Activated CD4-positive, alpha-beta T cell treated with anti-CD3 and anti-CD28 coated beads, Interleukin-2, amount 10 ng/mL, durations not matched to agents 24 days and 14 days (primary cell): ENCODE measurements at regions not wholly inside any gene's neighbourhood (a gene's known extent, or its start where the extent isn't known, plus 50 kb on each side); places are given as distances from the start of the nearest gene placed in this dataset.

ENCODE experiments used
- DNase-seq: peaks from one replicate; pipeline ENCODE4 v3.0.0; 2022
- H3K27ac Mint-ChIP-seq: one replicate; pipeline ENCODE4 v1.8.0; 2022; ENCODE audit warnings: mild to moderate bottlenecking, mixed read lengths
- H3K27me3 Mint-ChIP-seq: one replicate; pipeline ENCODE4 v1.8.0; 2022; ENCODE audit warnings: mixed read lengths
- H3K36me3 Mint-ChIP-seq: one replicate; pipeline ENCODE4 v1.8.0; 2022; ENCODE audit warnings: low read depth, mild to moderate bottlenecking, mixed read lengths
- H3K4me1 Mint-ChIP-seq: one replicate; pipeline ENCODE4 v1.8.0; 2021; ENCODE audit warnings: mixed read lengths
- H3K4me3 Mint-ChIP-seq: one replicate; pipeline ENCODE4 v1.8.0; 2022; ENCODE audit warnings: mild to moderate bottlenecking, moderate library complexity, mixed read lengths
- H3K9me3 Mint-ChIP-seq: one replicate; pipeline ENCODE4 v1.8.0; 2021; ENCODE audit warnings: mixed read lengths
- intact Hi-C: fragments of 100-400 bp; cut with micrococcal nuclease; formaldehyde crosslinking; loops from one replicate; pipeline ENCODE4 v1.15.1; 2023

- intact Hi-C loops: no loop called here
- Mint-ChIP-seq H3K27me3 (peaks cover 15% of the 10 kb centered on the region), H3K36me3 (no peaks in the 10 kb centered on the region), H3K4me1 (no peaks in the 10 kb centered on the region), H3K27ac (no peak overlapping the region), H3K9me3 (no peaks in the 10 kb centered on the region), H3K4me3 (no peak overlapping the region)
- DNase-seq: no peak
These were observed 50.6 kb upstream of the SLC45A1 start for GRCh38 chr1:8267307-8267706.

DNA sequence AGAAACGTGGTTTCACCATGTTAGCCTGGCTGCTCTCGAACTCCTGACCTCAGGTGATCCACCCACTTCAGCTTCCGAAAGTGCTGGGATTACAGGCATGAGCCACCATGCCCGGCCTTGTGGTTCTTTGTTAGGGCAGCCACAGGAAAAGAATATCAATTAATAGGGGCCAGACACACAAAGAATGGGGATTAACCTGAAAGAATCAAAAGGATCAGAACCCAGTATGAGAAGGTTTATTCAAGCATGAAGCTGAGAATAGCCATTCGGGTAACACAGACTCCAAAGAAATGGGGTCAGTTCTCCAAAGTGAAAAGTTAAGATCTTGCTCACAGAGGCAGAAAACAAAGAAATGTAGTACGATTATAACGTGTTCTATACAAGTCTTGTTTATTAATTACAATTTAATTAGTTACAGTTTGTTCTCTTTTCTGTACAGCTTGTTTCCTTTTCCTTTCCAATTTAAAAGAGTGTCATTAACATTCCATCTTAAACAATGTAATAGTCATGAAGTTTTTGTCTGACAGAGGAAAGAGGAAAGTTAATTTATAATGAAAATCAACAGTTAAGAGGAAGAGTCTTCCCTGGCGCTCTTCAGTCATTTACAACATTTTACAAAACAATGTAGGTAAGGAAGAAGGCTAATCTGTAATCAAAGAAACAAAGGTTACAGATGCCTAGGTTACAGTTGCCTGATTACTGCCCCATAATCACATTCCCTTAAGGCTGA lies 51.3 kb upstream of the SLC45A1 start:
- H3K4me3 Mint-ChIP-seq: no peak overlapping the region
- H3K36me3 Mint-ChIP-seq: no peaks in the 10 kb centered on the region
- no peaks in the 10 kb centered on the region for H3K4me1 Mint-ChIP-seq
- no peak for DNase-seq
- H3K27me3 Mint-ChIP-seq: peaks cover 15% of the 10 kb centered on the region
- no peak overlapping the region for H3K27ac Mint-ChIP-seq
- H3K9me3 Mint-ChIP-seq: no peaks in the 10 kb centered on the region
- intact Hi-C loops: no loop called here

- no peak overlapping the region for H3K27ac Mint-ChIP-seq
- no peaks in the 10 kb centered on the region for H3K36me3 Mint-ChIP-seq
- H3K4me1 Mint-ChIP-seq: no peaks in the 10 kb centered on the region
- no peak for DNase-seq
- intact Hi-C loops: no loop called here
- H3K4me3 Mint-ChIP-seq: no peak overlapping the region
- no peaks in the 10 kb centered on the region for H3K9me3 Mint-ChIP-seq
- H3K27me3 Mint-ChIP-seq: peaks cover 14% of the 10 kb centered on the region
These were observed 54.1 kb upstream of the SLC45A1 start for GRCh38 chr1:8263791-8264190.

DNA sequence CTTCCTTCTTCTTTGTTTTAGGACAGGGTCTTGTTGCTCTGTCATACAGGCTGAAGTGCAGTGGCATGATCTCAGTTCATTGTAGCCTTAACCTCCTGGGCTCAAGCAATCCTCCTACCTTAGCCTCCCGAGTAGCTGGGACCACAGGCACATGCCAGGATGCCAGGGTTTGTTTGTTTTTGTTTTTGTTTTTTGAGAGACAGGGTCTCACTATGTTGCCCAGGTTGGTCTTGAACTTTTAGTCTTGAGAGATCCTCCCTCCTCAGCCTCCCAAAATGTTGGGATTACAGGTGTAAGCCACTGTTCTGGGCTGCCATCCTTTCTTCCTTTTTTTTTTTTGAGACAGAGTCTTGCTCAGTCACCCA lies 56.5 kb upstream of the SLC45A1 start:
- no peaks in the 10 kb centered on the region for H3K36me3 Mint-ChIP-seq
- no peak overlapping the region for H3K4me3 Mint-ChIP-seq
- H3K9me3 Mint-ChIP-seq: no peaks in the 10 kb centered on the region
- no peak for DNase-seq
- H3K27ac Mint-ChIP-seq: no peak overlapping the region
- no peaks in the 10 kb centered on the region for H3K4me1 Mint-ChIP-seq
- H3K27me3 Mint-ChIP-seq: peaks cover 10% of the 10 kb centered on the region
- intact Hi-C loops: no loop called here

GRCh38 chr1:8259498-8260290 lies 58.2 kb upstream of the SLC45A1 start:
- no peak overlapping the region for H3K4me3 Mint-ChIP-seq
- intact Hi-C loops: no loop called here
- no peaks in the 10 kb centered on the region for H3K4me1 Mint-ChIP-seq
- H3K36me3 Mint-ChIP-seq: no peaks in the 10 kb centered on the region
- DNase-seq: no peak
- no peaks in the 10 kb centered on the region for H3K9me3 Mint-ChIP-seq
- peaks cover 10% of the 10 kb centered on the region for H3K27me3 Mint-ChIP-seq
- no peak overlapping the region for H3K27ac Mint-ChIP-seq

- H3K9me3 Mint-ChIP-seq: no peaks in the 10 kb centered on the region
- no peaks in the 10 kb centered on the region for H3K36me3 Mint-ChIP-seq
- DNase-seq: no peak
- H3K4me1 Mint-ChIP-seq: peaks cover 2% of the 10 kb centered on the region
- intact Hi-C loops: no loop called here
- no peak overlapping the region for H3K4me3 Mint-ChIP-seq
- H3K27me3 Mint-ChIP-seq: peaks cover 12% of the 10 kb centered on the region
- H3K27ac Mint-ChIP-seq: no peak overlapping the region
These were observed 60.3 kb upstream of the SLC45A1 start for GRCh38 chr1:8257621-8258020.

- intact Hi-C loops: no loop called here
- Mint-ChIP-seq H3K27me3 (peaks cover 12% of the 10 kb centered on the region), H3K9me3 (no peaks in the 10 kb centered on the region), H3K4me3 (no peak overlapping the region), H3K36me3 (no peaks in the 10 kb centered on the region), H3K4me1 (peaks cover 2% of the 10 kb centered on the region), H3K27ac (no peak overlapping the region)
- no peak for DNase-seq
These were observed 61.6 kb upstream of the SLC45A1 start for GRCh38 chr1:8256321-8256720.

DNA sequence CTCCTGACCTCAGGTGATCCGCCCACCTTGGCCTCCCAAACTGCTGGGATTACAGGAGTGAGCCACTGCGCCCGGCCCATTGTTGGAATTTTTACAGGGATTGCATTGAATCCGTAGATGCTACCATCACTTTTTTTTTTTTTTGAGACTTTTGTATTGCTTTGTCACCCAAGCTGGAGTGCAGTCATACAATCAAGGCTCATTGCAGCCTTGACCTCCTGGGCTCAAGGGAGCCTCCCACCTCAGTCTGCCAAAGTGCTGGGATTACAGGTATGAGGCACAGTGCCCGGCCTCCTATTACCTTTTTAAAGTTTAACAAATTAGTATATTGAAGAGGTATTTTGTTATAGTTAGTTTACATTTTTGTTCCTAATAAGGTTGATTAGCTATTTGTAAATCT lies 62.2 kb upstream of the SLC45A1 start:
- DNase-seq: no peak
- Mint-ChIP-seq H3K36me3 (no peaks in the 10 kb centered on the region), H3K4me3 (no peak overlapping the region), H3K9me3 (no peaks in the 10 kb centered on the region), H3K4me1 (peaks cover 2% of the 10 kb centered on the region), H3K27me3 (peaks cover 10% of the 10 kb centered on the region), H3K27ac (no peak overlapping the region)
- intact Hi-C loops: no loop called here

- H3K36me3 Mint-ChIP-seq: no peaks in the 10 kb centered on the region
- H3K9me3 Mint-ChIP-seq: no peaks in the 10 kb centered on the region
- no peak for DNase-seq
- intact Hi-C loops: no loop called here
- H3K4me3 Mint-ChIP-seq: no peak overlapping the region
- H3K27ac Mint-ChIP-seq: no peak overlapping the region
- peaks cover 7% of the 10 kb centered on the region for H3K4me1 Mint-ChIP-seq
- H3K27me3 Mint-ChIP-seq: peaks cover 11% of the 10 kb centered on the region
These were observed 65.5 kb upstream of the SLC45A1 start for GRCh38 chr1:8252266-8252951.

DNA sequence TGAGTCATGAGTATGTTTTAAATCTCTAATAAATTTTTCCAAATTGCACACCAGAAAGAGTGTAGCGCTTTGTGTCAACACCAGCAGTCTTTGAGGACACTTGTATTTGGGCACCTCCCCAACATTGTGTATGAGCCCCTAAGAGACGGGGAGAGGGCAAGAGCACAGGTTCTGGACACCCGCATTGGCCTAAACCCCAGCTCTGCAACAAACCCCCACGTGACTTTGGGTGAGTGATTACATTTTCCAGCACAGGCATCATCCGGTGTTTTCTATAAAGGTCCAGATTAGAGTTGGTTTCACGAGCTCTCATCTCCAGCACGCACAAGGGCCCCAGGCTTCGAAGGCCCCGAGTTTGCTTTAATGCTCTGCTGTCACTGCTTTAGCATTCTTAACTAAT lies 66.3 kb upstream of the SLC45A1 start:
- no peak for DNase-seq
- H3K36me3 Mint-ChIP-seq: no peaks in the 10 kb centered on the region
- H3K27ac Mint-ChIP-seq: no peak overlapping the region

GRCh38 chr1:8249838-8250237 lies 68.1 kb upstream of the SLC45A1 start:
- Mint-ChIP-seq H3K27me3 (peaks cover 9% of the 10 kb centered on the region), H3K4me1 (peaks cover 7% of the 10 kb centered on the region), H3K36me3 (no peaks in the 10 kb centered on the region), H3K9me3 (no peaks in the 10 kb centered on the region), H3K27ac (no peak overlapping the region), H3K4me3 (no peak overlapping the region)
- no peak for DNase-seq
- intact Hi-C loops: no loop called here

More for the DNA sequence above, 66.3 kb upstream of the SLC45A1 start:
- H3K9me3 Mint-ChIP-seq: no peaks in the 10 kb centered on the region
- intact Hi-C loops: no loop called here
- peaks cover 9% of the 10 kb centered on the region for H3K27me3 Mint-ChIP-seq
- no peak overlapping the region for H3K4me3 Mint-ChIP-seq
- peaks cover 7% of the 10 kb centered on the region for H3K4me1 Mint-ChIP-seq

DNA sequence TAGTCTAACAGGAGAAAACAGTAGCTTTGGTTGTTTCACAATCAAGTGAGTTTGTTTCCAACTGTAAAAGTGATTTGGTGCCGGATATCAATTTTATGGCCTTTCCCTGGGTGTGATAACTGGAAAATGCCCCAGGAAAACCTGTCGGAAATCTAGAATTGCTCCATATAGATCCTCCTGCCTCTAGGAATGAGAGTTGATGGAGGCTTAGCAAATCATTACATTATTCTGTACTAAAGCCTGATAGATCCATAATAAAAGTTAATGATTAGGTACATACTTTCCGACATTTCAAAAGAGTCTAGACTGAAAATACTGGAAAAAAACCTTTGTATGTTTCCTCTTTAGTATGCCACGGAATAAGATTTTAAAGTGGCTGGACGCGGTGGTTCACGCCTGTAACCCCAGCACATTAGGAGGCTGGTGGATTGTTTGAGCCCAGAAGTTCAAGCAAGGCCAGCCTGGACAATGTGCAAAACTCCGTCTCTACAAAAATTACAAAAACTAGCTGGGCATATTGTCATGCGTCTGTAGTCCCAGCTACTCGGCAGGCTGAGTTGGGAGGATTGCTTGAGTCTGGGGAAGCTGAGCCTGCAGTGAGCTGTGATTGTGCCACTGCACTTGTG lies 70.0 kb upstream of the SLC45A1 start:
- Mint-ChIP-seq H3K27ac (no peak overlapping the region), H3K4me1 (peaks cover 7% of the 10 kb centered on the region), H3K9me3 (no peaks in the 10 kb centered on the region), H3K4me3 (no peak overlapping the region), H3K36me3 (no peaks in the 10 kb centered on the region), H3K27me3 (peaks cover 6% of the 10 kb centered on the region)
- DNase-seq: no peak
- intact Hi-C loops: no loop called here

GRCh38 chr1:8244304-8244703 lies 73.6 kb upstream of the SLC45A1 start:
- intact Hi-C loops: no loop called here
- no peak overlapping the region for H3K4me3 Mint-ChIP-seq
- H3K27ac Mint-ChIP-seq: no peak overlapping the region
- no peaks in the 10 kb centered on the region for H3K9me3 Mint-ChIP-seq
- no peak for DNase-seq
- peaks cover 6% of the 10 kb centered on the region for H3K4me1 Mint-ChIP-seq
- H3K27me3 Mint-ChIP-seq: peaks cover 2% of the 10 kb centered on the region
- no peaks in the 10 kb centered on the region for H3K36me3 Mint-ChIP-seq

DNA sequence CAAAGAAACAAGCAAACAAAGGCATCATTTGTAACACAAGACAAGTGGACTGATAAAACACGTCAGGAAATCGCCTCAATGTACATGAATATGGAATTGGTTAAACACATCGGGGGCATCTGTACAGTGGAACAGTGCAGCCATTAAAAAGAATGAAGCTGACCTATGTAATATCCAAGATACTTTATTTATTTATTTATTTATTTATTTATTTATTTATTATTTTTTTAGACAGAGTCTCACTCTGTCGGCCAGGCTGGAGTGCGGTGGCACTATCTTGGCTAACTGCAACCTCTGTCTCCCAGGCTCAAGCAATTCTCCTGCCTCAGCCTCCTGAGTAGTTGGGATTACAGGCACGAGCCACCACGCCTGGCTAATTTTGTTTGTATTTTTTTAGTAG lies 75.4 kb upstream of the SLC45A1 start:
- no peaks in the 10 kb centered on the region for H3K36me3 Mint-ChIP-seq
- no peak overlapping the region for H3K4me3 Mint-ChIP-seq
- H3K4me1 Mint-ChIP-seq: peaks cover 6% of the 10 kb centered on the region
- DNase-seq: no peak
- H3K9me3 Mint-ChIP-seq: no peaks in the 10 kb centered on the region
- no peak overlapping the region for H3K27ac Mint-ChIP-seq
- intact Hi-C loops: no loop called here
- peaks cover 2% of the 10 kb centered on the region for H3K27me3 Mint-ChIP-seq
